ENCODE measurements at regions not wholly inside any gene's neighbourhood (a gene's known extent, or its start where the extent isn't known, plus 50 kb on each side); places are given as distances from the start of the nearest gene placed in this dataset.

DNA sequence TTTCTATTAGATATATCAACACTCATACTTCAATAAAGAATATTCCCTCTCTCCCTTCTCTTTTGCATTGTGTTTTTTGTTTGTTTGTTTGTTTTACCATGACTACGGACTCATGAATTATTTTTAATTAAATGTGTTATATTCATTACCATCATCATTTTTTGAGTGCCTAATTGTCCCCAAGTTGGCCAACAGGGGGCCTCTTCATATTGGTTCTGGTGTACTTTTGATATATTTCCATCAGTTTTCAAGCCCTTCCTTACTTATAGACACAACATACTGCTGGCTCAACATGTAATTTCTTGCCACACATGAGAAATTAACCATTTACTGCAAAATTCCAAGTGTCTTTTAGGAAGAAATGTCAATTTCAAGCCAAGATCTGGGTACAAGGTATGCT lies 54.5 kb upstream of the GPC6 start:
- TF ChIP-seq, protein P1, sequence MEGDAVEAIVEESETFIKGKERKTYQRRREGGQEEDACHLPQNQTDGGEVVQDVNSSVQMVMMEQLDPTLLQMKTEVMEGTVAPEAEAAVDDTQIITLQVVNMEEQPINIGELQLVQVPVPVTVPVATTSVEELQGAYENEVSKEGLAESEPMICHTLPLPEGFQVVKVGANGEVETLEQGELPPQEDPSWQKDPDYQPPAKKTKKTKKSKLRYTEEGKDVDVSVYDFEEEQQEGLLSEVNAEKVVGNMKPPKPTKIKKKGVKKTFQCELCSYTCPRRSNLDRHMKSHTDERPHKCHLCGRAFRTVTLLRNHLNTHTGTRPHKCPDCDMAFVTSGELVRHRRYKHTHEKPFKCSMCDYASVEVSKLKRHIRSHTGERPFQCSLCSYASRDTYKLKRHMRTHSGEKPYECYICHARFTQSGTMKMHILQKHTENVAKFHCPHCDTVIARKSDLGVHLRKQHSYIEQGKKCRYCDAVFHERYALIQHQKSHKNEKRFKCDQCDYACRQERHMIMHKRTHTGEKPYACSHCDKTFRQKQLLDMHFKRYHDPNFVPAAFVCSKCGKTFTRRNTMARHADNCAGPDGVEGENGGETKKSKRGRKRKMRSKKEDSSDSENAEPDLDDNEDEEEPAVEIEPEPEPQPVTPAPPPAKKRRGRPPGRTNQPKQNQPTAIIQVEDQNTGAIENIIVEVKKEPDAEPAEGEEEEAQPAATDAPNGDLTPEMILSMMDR (IDR thresholded peaks at IDR 0.05; ENCODE audit: insufficient read depth, low read depth, low read length, missing control alignments): no peak
- no peak for DNase-seq (ENCODE audit: low read depth)
- H3K4me3 ChIP-seq (ENCODE audit: low read length): no peak overlapping the region

DNA sequence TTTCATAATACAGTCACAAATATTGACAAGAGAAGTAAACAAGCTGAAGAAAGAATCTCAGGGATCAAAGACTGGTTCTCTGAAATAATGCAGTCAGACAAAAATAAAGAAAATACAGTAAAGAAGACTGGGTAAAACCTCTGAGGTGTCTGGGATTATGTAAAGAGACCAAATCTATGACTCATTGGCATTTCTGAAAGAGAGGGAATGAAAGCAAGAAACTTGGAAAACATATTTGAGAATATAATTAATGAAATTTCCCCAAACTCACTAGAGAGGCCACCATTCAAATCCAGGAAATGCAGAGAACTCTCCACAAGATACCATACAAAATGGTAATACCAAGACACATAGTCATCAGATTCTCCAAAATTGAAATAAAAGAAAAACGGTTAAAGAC lies 53.0 kb upstream of the GPC6 start:
- H3K4me3 ChIP-seq (ENCODE audit: low read length): no peak overlapping the region
- TF ChIP-seq, protein P1 (IDR thresholded peaks at IDR 0.05; ENCODE audit: insufficient read depth, low read depth, low read length, missing control alignments): no peak
- DNase-seq (ENCODE audit: low read depth): peak; percentile 15

DNA sequence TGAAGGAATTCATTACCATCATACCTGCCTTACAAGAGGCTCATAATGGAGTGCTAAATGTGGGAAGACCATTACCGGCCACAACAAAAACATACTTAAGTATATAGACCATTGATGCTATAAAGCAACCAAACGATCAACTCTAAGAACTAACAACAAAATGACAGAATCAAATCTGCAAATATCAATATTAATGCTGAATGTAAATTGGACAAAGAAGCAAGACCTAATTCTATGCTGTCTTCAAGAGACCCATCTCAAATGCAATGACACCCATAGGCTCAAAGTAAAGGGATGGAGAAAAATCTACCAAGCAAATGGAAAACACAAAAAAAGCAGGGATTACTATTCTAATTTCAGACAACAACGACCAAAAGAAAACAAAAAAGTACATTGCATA lies 52.3 kb upstream of the GPC6 start:
- no peak for DNase-seq (ENCODE audit: low read depth)
- no peak overlapping the region for H3K4me3 ChIP-seq (ENCODE audit: low read length)
- TF ChIP-seq, protein P1 (IDR thresholded peaks at IDR 0.05; ENCODE audit: insufficient read depth, low read depth, low read length, missing control alignments): no peak

All from epithelial cell of esophagus (primary cell).